Heart right ventricle (tissue), 16 donors: ENCODE measurements at regions not wholly inside any gene's neighbourhood (a gene's known extent, or its start where the extent isn't known, plus 50 kb on each side); places are given as distances from the start of the nearest gene placed in this dataset.

ENCODE experiments used
- ATAC-seq, 8 donors: fragments of 200-7000 bp; cut with Tn5 transposase; one replicate each; pipeline ENCODE4 v1.9.1; 2020; ENCODE audit warnings: mild to moderate bottlenecking in 8 of 8, moderate library complexity in 8 of 8, moderate number of reproducible peaks in 1 of 8
- DNase-seq, 2 donors: peaks; one replicate each; pipeline ENCODE4 v3.0.0-alpha.2; 2020
- H3K27ac ChIP-seq, 10 donors: fragments of 200-600 bp; sonication (generic) in 2 of 10; one replicate each; pipeline versions ENCODE4 v1.5.0 to v1.8.0; 2020 to 2022; ENCODE audit warnings: mild to moderate bottlenecking in 3 of 10
- H3K27me3 ChIP-seq, 7 donors: fragments of 200-600 bp; one replicate each; pipeline ENCODE4 v1.8.0; 2021 to 2022; ENCODE audit warnings: mild to moderate bottlenecking in 2 of 7
- H3K36me3 ChIP-seq, 9 donors: fragments of 200-600 bp; sonication (generic) in 1 of 9; one replicate each; pipeline versions ENCODE4 v1.5.0 to v1.8.0; 2020 to 2022; ENCODE audit warnings: mild to moderate bottlenecking in 2 of 9
- H3K4me1 ChIP-seq, 9 donors: fragments of 200-600 bp; sonication (generic) in 1 of 9; one replicate each; pipeline versions ENCODE4 v1.5.0 to v1.8.0; 2020 to 2022; ENCODE audit warnings: mild to moderate bottlenecking in 4 of 9
- H3K4me3 ChIP-seq, 10 donors: fragments of 200-600 bp; sonication (generic) in 2 of 10; one replicate each; pipeline versions ENCODE4 v1.5.0 to v1.8.0; 2020 to 2022; ENCODE audit warnings: mild to moderate bottlenecking in 7 of 10, moderate library complexity in 2 of 10
- H3K9me3 ChIP-seq, 11 donors: fragments of 200-600 bp in 10 of 11; sonication (generic) in 2 of 11; one replicate each; pipeline versions ENCODE4 v1.5.0 to v1.8.0; 2013 to 2022; ENCODE audit warnings: mild to moderate bottlenecking in 2 of 11, control low read depth in 1 of 11, moderate library complexity in 1 of 11
- CTCF ChIP-seq, 9 donors: fragments of 200-600 bp; sonication (generic) in 2 of 9; IDR thresholded peaks; one replicate each; pipeline versions ENCODE4 v1.5.0 to v1.8.0; 2021 to 2022; ENCODE audit warnings: antibody characterized with exemption in 9 of 9, mild to moderate bottlenecking in 5 of 9, moderate library complexity in 1 of 9
- WGBS, 2 donors: extraction: QIAGEN DNeasy Blood & Tissue Kit; methylation state at CpG; one replicate each; pipeline ENCODE4 v1.1.7; 2013; ENCODE audit warnings: inconsistent platforms in 1 of 2; 5-methylcytosine and 5-hydroxymethylcytosine counted together
- intact Hi-C, 10 donors: fragments of 100-400 bp; cut with DNase I; formaldehyde crosslinking; loops; one replicate each; pipeline versions ENCODE4 v1.11.1 to v1.14.2; 2022
- donor health status: Arrhythmogenic right ventricular cardiomyopathy.
- donor health status: ischemic (EF 13 %, LVEDD 7.1; RV severe dilation, severe dysfunction).
- donor health status: healthy with polysubstance abuse.
- donor health status: DM: no; HTN: yes; CAD: no.
- donor health status: DM: no; HTN: no; CAD: no.
- donor health status: ischemic (EF 25% LVEDD 6.9; RV normal size, moderate dysfunction).
- donor health status: ischemic (EF 25% LVEDD 5.7; RV mildly dilated, moderate dysfunction).
- donor health status: healthy.
- donor health status: DM: yes; HTN: yes; CAD: no.
- donor health status: Ischemic cardiomyopathy.
- donor health status: ischemic (EF 35%, LVEDD 5.7; RV mildly dilated, moderate dysfunction).
- donor health status: nonischemic (EF 11% LVEDD 7.7; RV severe dilation, severe dysfunction).
- donor health status: DM: yes; HTN: yes; CAD: no.
- donor health status: PGD.
- donor health status: ischemic (EF 29% LVEDD 5.4; RV normal size, mild dysfunction).
- donor health status: nonischemic (EF 23%, LVEDD 6.1; RV moderate dilation, normal function).

- Histone ChIP-seq H3K9me3 (no peaks in the 10 kb centered on the region), H3K27me3 (no peaks in the 10 kb centered on the region), H3K27ac (no peak overlapping the region), H3K4me3 (no peak overlapping the region), H3K4me1 (no peaks in the 10 kb centered on the region), H3K36me3 (no peaks in the 10 kb centered on the region)
- intact Hi-C loops: no loop called here
- TF ChIP-seq CTCF (IDR thresholded peaks at IDR 0.05): no peak
- ATAC-seq: peak in 2 of 8 donors; percentile 53 to 66
- WGBS, 2 donors: 80 to 88% methylated on average over 5 of the region's 5 CpGs
- no peak for DNase-seq
These were observed 51.6 kb upstream of the SFTPD start for GRCh38 chr10:80000541-80000940.
